Trophoblast cell (in vitro differentiated cells and primary cell): ENCODE measurements at regions not wholly inside any gene's neighbourhood (a gene's known extent, or its start where the extent isn't known, plus 50 kb on each side); places are given as distances from the start of the nearest gene placed in this dataset.

Source experiments
- DNase-seq, 2 donors: peaks; one replicate each; pipeline ENCODE4 v3.0.0-alpha.2; 2016
- H2AFZ ChIP-seq: 2 replicates; pipeline ENCODE4 v1.6.1; 2013; ENCODE audit warnings: low read length, moderate library complexity, mild to moderate bottlenecking; ENCODE audit not compliant: insufficient read depth, poor library complexity
- H2AK5ac ChIP-seq: 2 replicates; pipeline ENCODE4 v1.6.1; 2013; ENCODE audit warnings: mild to moderate bottlenecking, low read length
- H2BK120ac ChIP-seq: 2 replicates; pipeline ENCODE4 v1.6.1; 2013; ENCODE audit warnings: low read length, mild to moderate bottlenecking, moderate library complexity; ENCODE audit not compliant: insufficient read depth, poor library complexity
- H2BK12ac ChIP-seq: 2 replicates; pipeline ENCODE4 v1.6.1; 2013; ENCODE audit warnings: mild to moderate bottlenecking, low read length, moderate library complexity
- H2BK5ac ChIP-seq: 2 replicates; pipeline ENCODE4 v1.6.1; 2013; ENCODE audit warnings: low read length, low read depth, moderate library complexity, mild to moderate bottlenecking; ENCODE audit not compliant: poor library complexity
- H3K14ac ChIP-seq: 2 replicates; pipeline ENCODE4 v1.6.1; 2013; ENCODE audit warnings: mild to moderate bottlenecking, low read length
- H3K18ac ChIP-seq: 2 replicates; pipeline ENCODE4 v1.6.1; 2013; ENCODE audit warnings: mild to moderate bottlenecking, low read length
- H3K23ac ChIP-seq: 2 replicates; pipeline ENCODE4 v1.6.1; 2013; ENCODE audit warnings: low read length
- H3K27ac ChIP-seq: 2 replicates; pipeline ENCODE4 v1.5.1; 2013; ENCODE audit warnings: low read depth, mild to moderate bottlenecking, inconsistent platforms, low read length, moderate library complexity
- H3K27me3 ChIP-seq: 2 replicates; pipeline ENCODE4 v1.6.1; 2013; ENCODE audit warnings: inconsistent platforms, mild to moderate bottlenecking, low read length, moderate library complexity; ENCODE audit not compliant: insufficient read depth
- H3K36me3 ChIP-seq, 2 experiments: 1 replicate in 1 of 2; 2 replicates in 1 of 2; pipeline ENCODE4 v1.6.1; 2013; ENCODE audit warnings: low read length in 2 of 2, mild to moderate bottlenecking in 2 of 2, moderate library complexity in 1 of 2; ENCODE audit not compliant: insufficient read depth in 2 of 2, control insufficient read depth in 1 of 2
- H3K4ac ChIP-seq: 2 replicates; pipeline ENCODE4 v1.6.1; 2013; ENCODE audit warnings: low read depth, mild to moderate bottlenecking, low read length, moderate library complexity
- H3K4me1 ChIP-seq, 2 experiments: 1 replicate in 1 of 2; 2 replicates in 1 of 2; pipeline ENCODE4 v1.6.1; 2013; ENCODE audit warnings: low read length in 2 of 2, mild to moderate bottlenecking in 2 of 2, moderate library complexity in 1 of 2; ENCODE audit not compliant: insufficient read depth in 2 of 2, control insufficient read depth in 1 of 2
- H3K4me2 ChIP-seq: 2 replicates; pipeline ENCODE4 v1.6.1; 2013; ENCODE audit warnings: inconsistent platforms, mild to moderate bottlenecking, low read length, moderate library complexity
- H3K4me3 ChIP-seq: 2 replicates; pipeline ENCODE4 v1.5.1; 2013; ENCODE audit warnings: mild to moderate bottlenecking, low read depth, low read length, inconsistent platforms
- H3K79me1 ChIP-seq: one replicate; pipeline ENCODE4 v1.6.1; 2013; ENCODE audit warnings: low read length
- H3K79me2 ChIP-seq: 2 replicates; pipeline ENCODE4 v1.6.1; 2013; ENCODE audit warnings: low read length, mild to moderate bottlenecking; ENCODE audit not compliant: control insufficient read depth, insufficient read depth, poor library complexity
- H3K9ac ChIP-seq: 2 replicates; pipeline ENCODE4 v1.6.1; 2013; ENCODE audit warnings: mild to moderate bottlenecking, low read length
- H3K9me3 ChIP-seq: 2 replicates; pipeline ENCODE4 v1.6.1; 2013; ENCODE audit warnings: low read depth, mild to moderate bottlenecking, control low read depth, inconsistent platforms, low read length; ENCODE audit not compliant: insufficient read depth
- H4K12ac ChIP-seq: 2 replicates; pipeline ENCODE4 v1.6.1; 2013; ENCODE audit warnings: low read depth, mild to moderate bottlenecking, low read length, moderate library complexity
- H4K8ac ChIP-seq: 2 replicates; pipeline ENCODE4 v1.6.1; 2013; ENCODE audit warnings: low read depth, mild to moderate bottlenecking, low read length, moderate library complexity
- H4K91ac ChIP-seq: one replicate; pipeline ENCODE4 v1.6.1; 2013; ENCODE audit warnings: low read depth, mild to moderate bottlenecking, low read length, moderate library complexity
- WGBS: extraction: QIAGEN DNeasy Blood & Tissue Kit; methylation state at CpG from one replicate; pipeline ENCODE4 v1.1.7; 2013; ENCODE audit warnings: missing lambda C conversion rate; ENCODE audit not compliant: insufficient read length, insufficient coverage; ENCODE audit errors: extremely low coverage; 5-methylcytosine and 5-hydroxymethylcytosine counted together

- H2BK12ac ChIP-seq: no peak overlapping the region
- H3K4me2 ChIP-seq: no peak overlapping the region
- H3K18ac ChIP-seq: no peak overlapping the region
- H3K9me3 ChIP-seq: no peaks in the 10 kb centered on the region
- no peak overlapping the region for H3K4me3 ChIP-seq
- no peak for DNase-seq
- H3K23ac ChIP-seq: no peak overlapping the region
- H3K27me3 ChIP-seq: no peaks in the 10 kb centered on the region
- no peaks in the 10 kb centered on the region for H3K4me1 ChIP-seq
- H4K12ac ChIP-seq: no peak overlapping the region
- H3K79me1 ChIP-seq: no peaks in the 10 kb centered on the region
- H3K14ac ChIP-seq: no peak overlapping the region
- H3K9ac ChIP-seq: no peak overlapping the region
- no peak overlapping the region for H4K91ac ChIP-seq
- no peak overlapping the region for H2AK5ac ChIP-seq
- no peak overlapping the region for H2BK5ac ChIP-seq
- no peak overlapping the region for H2AFZ ChIP-seq
- no peaks in the 10 kb centered on the region for H3K79me2 ChIP-seq
- H4K8ac ChIP-seq: no peak overlapping the region
- H2BK120ac ChIP-seq: no peak overlapping the region
- no CpG with 5 or more reads among the region's 1 CpG for WGBS
- H3K27ac ChIP-seq: no peak overlapping the region
- no peak overlapping the region for H3K4ac ChIP-seq
- no peaks in the 10 kb centered on the region for H3K36me3 ChIP-seq
Observed at GRCh38 chr5:7246287-7246686, 149.7 kb upstream of the ADCY2 start.

- Histone ChIP-seq H3K79me2 (no peaks in the 10 kb centered on the region), H2AFZ (no peak overlapping the region), H3K4me1 (no peaks in the 10 kb centered on the region), H3K27ac (no peak overlapping the region), H2BK5ac (no peak overlapping the region), H3K18ac (no peak overlapping the region), H2AK5ac (no peak overlapping the region), H3K9ac (no peak overlapping the region), H2BK12ac (no peak overlapping the region), H2BK120ac (no peak overlapping the region), H3K4me2 (no peak overlapping the region), H3K79me1 (no peaks in the 10 kb centered on the region), H3K4ac (no peak overlapping the region), H4K12ac (no peak overlapping the region), H3K14ac (no peak overlapping the region), H3K27me3 (no peaks in the 10 kb centered on the region), H3K36me3 (no peaks in the 10 kb centered on the region), H4K91ac (no peak overlapping the region), H3K4me3 (no peak overlapping the region), H3K23ac (no peak overlapping the region), H3K9me3 (no peaks in the 10 kb centered on the region), H4K8ac (no peak overlapping the region)
- no peak for DNase-seq
- no CpG with 5 or more reads among the region's 2 CpGs for WGBS
Observed at GRCh38 chr5:7250004-7250403, 145.9 kb upstream of the ADCY2 start.

GRCh38 chr5:7250611-7251010, 145.3 kb upstream of the ADCY2 start:
- no peak overlapping the region for H2BK12ac ChIP-seq
- no peak overlapping the region for H2AK5ac ChIP-seq
- H2BK120ac ChIP-seq: no peak overlapping the region
- no peaks in the 10 kb centered on the region for H3K79me1 ChIP-seq
- H3K9me3 ChIP-seq: no peaks in the 10 kb centered on the region
- no peaks in the 10 kb centered on the region for H3K4me1 ChIP-seq
- H4K91ac ChIP-seq: no peak overlapping the region
- H2AFZ ChIP-seq: no peak overlapping the region
- H2BK5ac ChIP-seq: no peak overlapping the region
- WGBS: no CpG with 5 or more reads among the region's 3 CpGs
- H3K9ac ChIP-seq: no peak overlapping the region
- no peaks in the 10 kb centered on the region for H3K27me3 ChIP-seq
- H3K14ac ChIP-seq: no peak overlapping the region
- H4K8ac ChIP-seq: no peak overlapping the region
- no peak overlapping the region for H3K18ac ChIP-seq
- H3K4me3 ChIP-seq: no peak overlapping the region
- H3K36me3 ChIP-seq: no peaks in the 10 kb centered on the region
- no peaks in the 10 kb centered on the region for H3K79me2 ChIP-seq
- DNase-seq: no peak
- H3K4ac ChIP-seq: no peak overlapping the region
- H3K23ac ChIP-seq: no peak overlapping the region
- H4K12ac ChIP-seq: no peak overlapping the region
- H3K27ac ChIP-seq: no peak overlapping the region
- no peak overlapping the region for H3K4me2 ChIP-seq

- H3K36me3 ChIP-seq: no peaks in the 10 kb centered on the region
- H3K14ac ChIP-seq: no peak overlapping the region
- no peak overlapping the region for H4K8ac ChIP-seq
- H2AK5ac ChIP-seq: no peak overlapping the region
- no peaks in the 10 kb centered on the region for H3K79me1 ChIP-seq
- H3K23ac ChIP-seq: no peak overlapping the region
- no peak overlapping the region for H3K27ac ChIP-seq
- H3K79me2 ChIP-seq: no peaks in the 10 kb centered on the region
- no peak overlapping the region for H3K4ac ChIP-seq
- WGBS: no CpG with 5 or more reads among the region's 4 CpGs
- DNase-seq: no peak
- H3K4me1 ChIP-seq: no peaks in the 10 kb centered on the region
- H3K4me3 ChIP-seq: no peak overlapping the region
- no peak overlapping the region for H3K18ac ChIP-seq
- H3K9ac ChIP-seq: no peak overlapping the region
- H2BK120ac ChIP-seq: no peak overlapping the region
- H4K91ac ChIP-seq: no peak overlapping the region
- H2BK12ac ChIP-seq: no peak overlapping the region
- no peak overlapping the region for H3K4me2 ChIP-seq
- H2BK5ac ChIP-seq: no peak overlapping the region
- H2AFZ ChIP-seq: no peak overlapping the region
- no peak overlapping the region for H4K12ac ChIP-seq
- no peaks in the 10 kb centered on the region for H3K9me3 ChIP-seq
- no peaks in the 10 kb centered on the region for H3K27me3 ChIP-seq
Observed at GRCh38 chr5:7251132-7251531, 144.8 kb upstream of the ADCY2 start.
